GM12878 (cell line): ENCODE measurements at regions not wholly inside any gene's neighbourhood (a gene's known extent, or its start where the extent isn't known, plus 50 kb on each side); places are given as distances from the start of the nearest gene placed in this dataset.

Experiments
- ATAC-seq: fragments of 200-7000 bp; cut with Tn5 transposase; 3 replicates; pipeline ENCODE4 v1.9.1; 2020; ENCODE audit warnings: mild to moderate bottlenecking, moderate library complexity
- BruUV-seq: library from RNA; stranded (reverse); fragments of 400-500 nt; replicated peaks from 2 replicates; lab custom pipeline; 2021; lab: Mats Ljungman, UMichigan
- CTCF ChIA-PET: fragments of 300-600 bp; sonication (Branson Sonifier 250); formaldehyde crosslinking; extraction: SDS; loops from one replicate; lab custom pipeline; 2021; ENCODE audit warnings: inconsistent platforms; lab: Yijun Ruan, JAX
- POLR2A ChIA-PET: fragments of 350-600 bp; formaldehyde crosslinking; extraction: SDS; loops from one replicate; lab custom pipeline; 2021; ENCODE audit warnings: inconsistent platforms; lab: Charles Lee
- RAD21 ChIA-PET: fragments of 300-600 bp; sonication (Branson Sonifier 250); formaldehyde crosslinking; loops from one replicate; lab custom pipeline; 2023; ENCODE audit warnings: antibody characterized with exemption; ENCODE audit not compliant: unreplicated experiment; lab: Charles Lee
- SMC1A ChIA-PET: fragments of 300-600 bp; sonication (Branson Sonifier 250); formaldehyde crosslinking; loops from one replicate; lab custom pipeline; 2023; ENCODE audit not compliant: unreplicated experiment, uncharacterized antibody; lab: Charles Lee
- DNase-seq: peaks from one replicate; pipeline ENCODE4 v3.0.0-alpha.2; 2011; ENCODE audit warnings: low read depth, low spot score
- FAIRE-seq: peaks from 3 replicates; lab custom pipeline; 2011; peaks lifted over from hg19 to GRCh38; lab: Jason Lieb, UNC
- H2AFZ ChIP-seq: 2 replicates; pipeline ENCODE4 v1.6.0; 2011; ENCODE audit warnings: low read depth, low read length, control low read depth; ENCODE audit not compliant: control insufficient read depth
- H3K27ac ChIP-seq: 2 replicates; pipeline ENCODE4 v1.5.1; 2011; ENCODE audit warnings: control low read depth; ENCODE audit not compliant: control insufficient read depth, insufficient read depth
- H3K27me3 ChIP-seq, 2 experiments: replicated peaks in 1 of 2; 2 replicates each; pipeline versions ENCODE4 v1.6.0 to v1.6.1; 2011; ENCODE audit warnings: low read length in 1 of 2; ENCODE audit not compliant: control insufficient read depth in 2 of 2, insufficient read depth in 2 of 2
- H3K36me3 ChIP-seq, 2 experiments: 2 replicates each; pipeline ENCODE4 v1.5.1; 2011; ENCODE audit warnings: low read length in 1 of 2; ENCODE audit not compliant: control insufficient read depth in 2 of 2, insufficient read depth in 2 of 2
- H3K4me1 ChIP-seq: 2 replicates; pipeline ENCODE4 v1.6.1; 2011; ENCODE audit warnings: mild to moderate bottlenecking, low read length, moderate library complexity, mixed read lengths; ENCODE audit not compliant: control insufficient read depth, insufficient read depth
- H3K4me2 ChIP-seq: 2 replicates; pipeline ENCODE4 v1.6.0; 2011; ENCODE audit warnings: control low read depth; ENCODE audit not compliant: control insufficient read depth, insufficient read depth
- H3K4me3 ChIP-seq: fragments of 200-600 bp; sonication (generic); 2 replicates; pipeline ENCODE4 v1.5.1; 2016
- H3K79me2 ChIP-seq: 2 replicates; pipeline ENCODE4 v1.6.0; 2011; ENCODE audit warnings: low read length; ENCODE audit not compliant: control insufficient read depth, insufficient read depth
- H3K9ac ChIP-seq: 2 replicates; pipeline ENCODE4 v1.8.0; 2011; ENCODE audit warnings: low read length, control low read depth, mixed read lengths; ENCODE audit not compliant: control insufficient read depth, insufficient read depth
- H3K9me3 ChIP-seq: replicated peaks from 3 replicates; pipeline ENCODE4 v1.5.1; 2011; ENCODE audit warnings: mild to moderate bottlenecking, low read length; ENCODE audit not compliant: control insufficient read depth, insufficient read depth
- H4K20me1 ChIP-seq: 2 replicates; pipeline ENCODE4 v1.6.0; 2011; ENCODE audit not compliant: control insufficient read depth, insufficient read depth
- CTCF ChIP-seq, 3 experiments: IDR thresholded peaks in 2 of 3; conservative IDR thresholded peaks in 1 of 3; 2 replicates each; pipeline ENCODE4 v1.5.1; 2011; ENCODE audit warnings: low read depth in 3 of 3, low read length in 3 of 3, mild to moderate bottlenecking in 3 of 3, control low read depth in 2 of 3, moderate library complexity in 2 of 3, inconsistent platforms in 1 of 3, mixed read lengths in 1 of 3; ENCODE audit not compliant: control insufficient read depth in 2 of 3, insufficient read depth in 1 of 3; ENCODE audit errors: extremely low read depth in 1 of 3
- ESRRA ChIP-seq: IDR thresholded peaks from 2 replicates; pipeline ENCODE4 v1.6.1; 2012; ENCODE audit warnings: mild to moderate bottlenecking, low read length, improper control_type of control experiment
- EZH2 ChIP-seq: IDR thresholded peaks from 2 replicates; pipeline ENCODE4 v1.6.1; 2012; ENCODE audit warnings: low read depth, mild to moderate bottlenecking, control low read depth, inconsistent platforms, low read length, borderline replicate concordance; ENCODE audit not compliant: control insufficient read depth
- FOXM1 ChIP-seq: IDR thresholded peaks from 2 replicates; pipeline ENCODE4 v1.6.1; 2012; ENCODE audit warnings: low read depth, mild to moderate bottlenecking, inconsistent platforms, low read length, moderate library complexity
- KLF5 ChIP-seq: fragments of 450-650 bp; IDR thresholded peaks from 2 replicates; pipeline ENCODE4 v1.6.1; 2014; ENCODE audit warnings: mild to moderate bottlenecking; ENCODE audit not compliant: partially characterized antibody
- MEF2B ChIP-seq: fragments of 450-650 bp; IDR thresholded peaks from 2 replicates; pipeline ENCODE4 v1.6.1; 2018; ENCODE audit warnings: mild to moderate bottlenecking, moderate library complexity; ENCODE audit not compliant: partially characterized antibody, poor library complexity, severe bottlenecking
- POLR2AphosphoS2 ChIP-seq: IDR thresholded peaks from 2 replicates; pipeline ENCODE4 v1.6.1; 2011; ENCODE audit warnings: low read depth, mild to moderate bottlenecking, low read length, improper control_type of control experiment, moderate library complexity
- RAD21 ChIP-seq: IDR thresholded peaks from 2 replicates; pipeline ENCODE4 v1.6.1; 2011; ENCODE audit warnings: mild to moderate bottlenecking, low read depth, low read length, moderate library complexity; ENCODE audit not compliant: insufficient read depth
- RAD51 ChIP-seq: fragments of 450-650 bp; IDR thresholded peaks from 2 replicates; pipeline ENCODE4 v1.6.1; 2016; ENCODE audit warnings: moderate library complexity, mild to moderate bottlenecking, inconsistent platforms
- RELB ChIP-seq: fragments of 450-650 bp; IDR thresholded peaks from 2 replicates; pipeline ENCODE4 v1.6.1; 2017; ENCODE audit warnings: low read depth, mild to moderate bottlenecking, moderate library complexity
- SMC3 ChIP-seq: IDR thresholded peaks from 2 replicates; pipeline ENCODE4 v1.6.1; 2011; ENCODE audit warnings: low read length, improper control_type of control experiment, borderline replicate concordance
- ZNF384 ChIP-seq: IDR thresholded peaks from 2 replicates; pipeline ENCODE4 v1.6.1; 2012; ENCODE audit warnings: low read depth, mild to moderate bottlenecking, low read length, improper control_type of control experiment, borderline replicate concordance
- ZNF622 ChIP-seq: fragments of 450-650 bp; IDR thresholded peaks from 2 replicates; pipeline ENCODE4 v1.6.1; 2017; ENCODE audit warnings: mild to moderate bottlenecking, inconsistent platforms
- WGBS: methylation state at CpG from one replicate; pipeline ENCODE4 v1.1.6; 2016; ENCODE audit warnings: low lambda C conversion rate; ENCODE audit not compliant: insufficient replicate concordance, insufficient coverage; ENCODE audit errors: missing lambda C conversion rate; 5-methylcytosine and 5-hydroxymethylcytosine counted together
- in situ Hi-C: fragments of 300-500 bp; cut with MboI; formaldehyde crosslinking; loops from 9 replicates; pipeline ENCODE4 v1.14.3; 2018; ENCODE audit warnings: mixed read lengths
- intact Hi-C: fragments of 100-400 bp; cut with micrococcal nuclease; formaldehyde crosslinking; loops from one replicate; pipeline ENCODE4 v1.14.2; 2022; ENCODE audit not compliant: unreplicated experiment

- H3K27ac ChIP-seq: no peak overlapping the region
- FAIRE-seq: no peak
These were observed 488.0 kb downstream of the PRELID2 start for GRCh38 chr5:145347026-145347616.

More at GRCh38 chr5:145347026-145347616, 488.0 kb downstream of the PRELID2 start:
- WGBS: 19% methylated on average over 4 of the region's 4 CpGs
- Histone ChIP-seq H3K9me3 (no peaks in the 10 kb centered on the region), H3K36me3 (no peaks in the 10 kb centered on the region)
- SMC1A ChIA-PET: interaction anchor here (1.0 kb wide), 1 partner anchor 106 kb away, joined by 3 read pairs; no protein-coding TSS in a partner anchor
- in situ Hi-C loops: no loop called here
- ATAC-seq: peak; percentile 76
- TF ChIP-seq CTCF (IDR thresholded peaks at IDR 0.05 in 2 of 3, conservative IDR thresholded peaks at IDR 0.05 in 1 of 3; ENCODE audit: control insufficient read depth in 2 of 3, extremely low read depth in 1 of 3, insufficient read depth in 1 of 3, low read depth in 3 of 3, low read length in 3 of 3) (peak; percentile 30 to 42 (median 42); a peak in 5 of 6 replicates), SMC3 (peak; percentile 31; the same call in 1 of the 2 replicates), MEF2B (no peak), RAD51 (no peak), ZNF622 (no peak), RELB (no peak), ESRRA (no peak), POLR2AphosphoS2 (no peak), EZH2 (no peak), FOXM1 (no peak), RAD21 (peak; percentile 21; the same call in 1 of the 2 replicates), ZNF384 (no peak), KLF5 (no peak)
- TF ChIP-seq, all 136 proteins: peak for 3
- BruUV-seq: no TSS peak
- ChIA-PET CTCF (interaction anchor here (1.0 to 1.8 kb wide), 2 partner anchors 26 to 1143 kb away, joined by 3 to 9 read pairs; no protein-coding TSS in a partner anchor), RAD21 (interaction anchor here (1.0 kb wide), 1 partner anchor 1143 kb away, joined by 4 read pairs; no protein-coding TSS in a partner anchor), POLR2A (interaction anchor here (0.5 kb wide), 1 partner anchor 127 kb away, joined by 3 read pairs; no protein-coding TSS in a partner anchor)
- Histone ChIP-seq H3K9ac (no peak overlapping the region), H3K4me2 (no peak overlapping the region), H2AFZ (no peak overlapping the region), H4K20me1 (no peaks in the 10 kb centered on the region), H3K79me2 (no peaks in the 10 kb centered on the region), H3K4me1 (no peaks in the 10 kb centered on the region), H3K27me3 (no peaks in the 10 kb centered on the region), H3K4me3 (no peak overlapping the region)
- no peak for DNase-seq
- intact Hi-C loops: loop anchor here (2.0 kb wide), 1 partner anchor 1144 kb away; no protein-coding TSS in a partner anchor
